K562 (cell line): ENCODE measurements at regions not wholly inside any gene's neighbourhood (a gene's known extent, or its start where the extent isn't known, plus 50 kb on each side); places are given as distances from the start of the nearest gene placed in this dataset.

Experiments used
- CHD4 ChIP-seq: fragments of 200-600 bp; sonication (generic); IDR thresholded peaks from 3 replicates; pipeline ENCODE4 v1.6.1; 2012; ENCODE audit warnings: low read depth, mild to moderate bottlenecking, mixed read lengths, low read length, inconsistent platforms; ENCODE audit not compliant: insufficient read depth, insufficient replicate concordance, poor library complexity, severe bottlenecking
- MYNN ChIP-seq, 2 experiments: sonication (generic); formaldehyde crosslinking in 1 of 2; IDR thresholded peaks; 2 replicates each; pipeline versions ENCODE4 v1.5.0 to v1.6.1; 2016 to 2020; ENCODE audit warnings: antibody characterized with exemption in 1 of 2, missing genetic modification reagents in 1 of 2
- NR2C1 ChIP-seq, 2 experiments: fragments of 450-650 bp; IDR thresholded peaks; 2 replicates each; pipeline ENCODE4 v1.6.1; 2017; ENCODE audit warnings: mild to moderate bottlenecking in 2 of 2, antibody characterized with exemption in 1 of 2, inconsistent platforms in 1 of 2, missing compliant biosample characterization in 1 of 2, missing genetic modification characterization in 1 of 2
- POLR2A ChIP-seq: fragments of 450-650 bp; conservative IDR thresholded peaks from 2 replicates; pipeline ENCODE4 v1.6.1; 2016
- TF ChIP-seq, protein P1 (sequence below): fragments of 250-450 bp; sonication (Bioruptor Pico); IDR thresholded peaks from 2 replicates; pipeline ENCODE4 v1.5.0; 2020; ENCODE audit warnings: mild to moderate bottlenecking
- TF ChIP-seq, protein P2 (sequence below): fragments of 450-650 bp; IDR thresholded peaks from 2 replicates; pipeline ENCODE4 v1.6.1; 2016
- TF ChIP-seq, protein P3 (sequence below), 2 experiments: fragments of 450-650 bp in 1 of 2; sonication (generic) in 1 of 2; formaldehyde crosslinking; conservative IDR thresholded peaks; 2 replicates each; pipeline versions ENCODE4 v1.4.0 to v1.8.1; 2020 to 2022; ENCODE audit warnings: mild to moderate bottlenecking in 1 of 2, missing genetic modification reagents in 1 of 2

DNA sequence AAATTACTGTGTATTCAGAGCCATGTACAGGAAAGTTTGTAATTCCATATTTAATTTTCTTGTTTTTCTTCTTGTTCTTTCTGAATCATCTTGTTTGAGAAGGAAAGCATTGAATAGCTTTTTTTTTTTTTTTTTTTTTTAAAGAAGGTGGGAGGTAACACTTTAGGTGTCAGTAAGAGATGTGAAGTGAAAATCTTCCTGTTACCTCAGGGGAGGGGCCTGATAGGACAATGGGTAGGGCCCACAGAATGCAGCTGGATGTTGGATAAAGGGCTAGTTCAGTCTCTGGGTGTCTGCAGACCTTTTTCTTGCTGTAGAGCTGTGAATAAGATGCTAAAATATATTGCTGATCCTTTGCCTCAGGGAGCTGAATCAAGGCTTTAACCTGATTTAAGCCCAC, 317.4 kb downstream of the MAN2A1 start:
- TF ChIP-seq CHD4 (no peak), NR2C1 (IDR thresholded peaks at IDR 0.05) (no peak), NR2C1 (tag; IDR thresholded peaks at IDR 0.05) (no peak), MYNN (IDR thresholded peaks at IDR 0.05) (no peak), MYNN (CRISPR knock-in tag; IDR thresholded peaks at IDR 0.05) (no peak), POLR2A (no peak)
- TF ChIP-seq, protein P1, sequence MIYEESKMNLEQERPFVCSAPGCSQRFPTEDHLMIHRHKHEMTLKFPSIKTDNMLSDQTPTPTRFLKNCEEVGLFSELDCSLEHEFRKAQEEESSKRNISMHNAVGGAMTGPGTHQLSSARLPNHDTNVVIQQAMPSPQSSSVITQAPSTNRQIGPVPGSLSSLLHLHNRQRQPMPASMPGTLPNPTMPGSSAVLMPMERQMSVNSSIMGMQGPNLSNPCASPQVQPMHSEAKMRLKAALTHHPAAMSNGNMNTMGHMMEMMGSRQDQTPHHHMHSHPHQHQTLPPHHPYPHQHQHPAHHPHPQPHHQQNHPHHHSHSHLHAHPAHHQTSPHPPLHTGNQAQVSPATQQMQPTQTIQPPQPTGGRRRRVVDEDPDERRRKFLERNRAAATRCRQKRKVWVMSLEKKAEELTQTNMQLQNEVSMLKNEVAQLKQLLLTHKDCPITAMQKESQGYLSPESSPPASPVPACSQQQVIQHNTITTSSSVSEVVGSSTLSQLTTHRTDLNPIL (CRISPR knock-in tag): no peak
- TF ChIP-seq, protein P2, sequence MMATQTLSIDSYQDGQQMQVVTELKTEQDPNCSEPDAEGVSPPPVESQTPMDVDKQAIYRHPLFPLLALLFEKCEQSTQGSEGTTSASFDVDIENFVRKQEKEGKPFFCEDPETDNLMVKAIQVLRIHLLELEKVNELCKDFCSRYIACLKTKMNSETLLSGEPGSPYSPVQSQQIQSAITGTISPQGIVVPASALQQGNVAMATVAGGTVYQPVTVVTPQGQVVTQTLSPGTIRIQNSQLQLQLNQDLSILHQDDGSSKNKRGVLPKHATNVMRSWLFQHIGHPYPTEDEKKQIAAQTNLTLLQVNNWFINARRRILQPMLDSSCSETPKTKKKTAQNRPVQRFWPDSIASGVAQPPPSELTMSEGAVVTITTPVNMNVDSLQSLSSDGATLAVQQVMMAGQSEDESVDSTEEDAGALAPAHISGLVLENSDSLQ: no peak
- TF ChIP-seq, protein P3, sequence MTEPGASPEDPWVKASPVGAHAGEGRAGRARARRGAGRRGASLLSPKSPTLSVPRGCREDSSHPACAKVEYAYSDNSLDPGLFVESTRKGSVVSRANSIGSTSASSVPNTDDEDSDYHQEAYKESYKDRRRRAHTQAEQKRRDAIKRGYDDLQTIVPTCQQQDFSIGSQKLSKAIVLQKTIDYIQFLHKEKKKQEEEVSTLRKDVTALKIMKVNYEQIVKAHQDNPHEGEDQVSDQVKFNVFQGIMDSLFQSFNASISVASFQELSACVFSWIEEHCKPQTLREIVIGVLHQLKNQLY (CRISPR knock-in tag; conservative IDR thresholded peaks at IDR 0.05): no peak
